H9 (cell line): ENCODE measurements at regions not wholly inside any gene's neighbourhood (a gene's known extent, or its start where the extent isn't known, plus 50 kb on each side); places are given as distances from the start of the nearest gene placed in this dataset.

Experiments
- DNase-seq: peaks from one replicate; pipeline ENCODE4 v3.0.0-alpha.2; 2017
- H2AFZ ChIP-seq: one replicate; pipeline ENCODE4 v1.6.1; 2013; ENCODE audit warnings: mild to moderate bottlenecking, low read length, control low read depth, moderate library complexity
- H2AK5ac ChIP-seq: 2 replicates; pipeline ENCODE4 v1.6.1; 2013; ENCODE audit warnings: low read length, control low read depth, mixed read lengths; ENCODE audit not compliant: insufficient read length
- H2BK120ac ChIP-seq: one replicate; pipeline ENCODE4 v1.6.1; 2013; ENCODE audit warnings: low read depth, mild to moderate bottlenecking, low read length, control low read depth, inconsistent platforms; ENCODE audit not compliant: poor library complexity, severe bottlenecking
- H2BK12ac ChIP-seq: 2 replicates; pipeline ENCODE4 v1.6.1; 2013; ENCODE audit warnings: low read length, control low read depth, mixed read lengths, low read depth; ENCODE audit not compliant: insufficient read length
- H2BK15ac ChIP-seq: 2 replicates; pipeline ENCODE4 v1.6.1; 2013; ENCODE audit warnings: low read depth, low read length, control low read depth
- H2BK20ac ChIP-seq: one replicate; pipeline ENCODE4 v1.6.1; 2013; ENCODE audit warnings: low read depth, mild to moderate bottlenecking, low read length, control low read depth, inconsistent platforms; ENCODE audit not compliant: poor library complexity, severe bottlenecking
- H2BK5ac ChIP-seq: 2 replicates; pipeline ENCODE4 v1.6.1; 2013; ENCODE audit warnings: low read length, control low read depth, mixed read lengths; ENCODE audit not compliant: insufficient read length
- H3K14ac ChIP-seq: 2 replicates; pipeline ENCODE4 v1.6.1; 2013; ENCODE audit warnings: low read length, control low read depth; ENCODE audit not compliant: insufficient read depth
- H3K18ac ChIP-seq: 2 replicates; pipeline ENCODE4 v1.6.1; 2013; ENCODE audit warnings: low read depth, mild to moderate bottlenecking, mixed read lengths, low read length, control low read depth; ENCODE audit not compliant: insufficient read length
- H3K23ac ChIP-seq: 2 replicates; pipeline ENCODE4 v1.6.1; 2013; ENCODE audit warnings: low read length, control low read depth, mixed read lengths, low read depth; ENCODE audit not compliant: insufficient read length
- H3K23me2 ChIP-seq: 2 replicates; pipeline ENCODE4 v1.6.1; 2013; ENCODE audit warnings: low read depth, mild to moderate bottlenecking, mixed read lengths, low read length, control low read depth; ENCODE audit not compliant: insufficient read length, poor library complexity, severe bottlenecking
- H3K27ac ChIP-seq: 2 replicates; pipeline ENCODE4 v1.5.1; 2013; ENCODE audit warnings: low read length, control low read depth, mixed read lengths, low read depth; ENCODE audit not compliant: insufficient read length
- H3K27me3 ChIP-seq: 2 replicates; pipeline ENCODE4 v1.6.1; 2013; ENCODE audit warnings: low read length, control low read depth, inconsistent platforms; ENCODE audit not compliant: insufficient read depth
- H3K4ac ChIP-seq: 2 replicates; pipeline ENCODE4 v1.6.1; 2013; ENCODE audit warnings: low read depth, mild to moderate bottlenecking, control low read depth, inconsistent platforms, low read length, moderate library complexity
- H3K4me1 ChIP-seq: 2 replicates; pipeline ENCODE4 v1.6.1; 2013; ENCODE audit warnings: low read length, control low read depth, inconsistent platforms; ENCODE audit not compliant: insufficient read depth
- H3K4me2 ChIP-seq: 2 replicates; pipeline ENCODE4 v1.6.1; 2013; ENCODE audit warnings: low read length, control low read depth, mixed read lengths; ENCODE audit not compliant: insufficient read length, insufficient read depth
- H3K56ac ChIP-seq: 2 replicates; pipeline ENCODE4 v1.6.1; 2013; ENCODE audit warnings: low read depth, mild to moderate bottlenecking, mixed read lengths, low read length, control low read depth; ENCODE audit not compliant: insufficient read length
- H3K79me1 ChIP-seq: 2 replicates; pipeline ENCODE4 v1.6.1; 2013; ENCODE audit warnings: low read depth, mild to moderate bottlenecking, moderate library complexity, low read length, control low read depth, inconsistent platforms; ENCODE audit not compliant: insufficient read depth, poor library complexity, severe bottlenecking
- H3K79me2 ChIP-seq: 2 replicates; pipeline ENCODE4 v1.6.1; 2013; ENCODE audit warnings: low read length, control low read depth, inconsistent platforms; ENCODE audit not compliant: insufficient read depth
- H3K9ac ChIP-seq: 2 replicates; pipeline ENCODE4 v1.6.1; 2013; ENCODE audit warnings: low read length, control low read depth, mixed read lengths; ENCODE audit not compliant: insufficient read length; ENCODE audit errors: extremely low read depth
- H3K9me3 ChIP-seq: one replicate; pipeline ENCODE4 v1.6.1; 2013; ENCODE audit warnings: low read depth, low read length, inconsistent platforms; ENCODE audit not compliant: control insufficient read depth
- H3T11ph ChIP-seq: one replicate; pipeline ENCODE4 v1.6.1; 2013; ENCODE audit warnings: mild to moderate bottlenecking, low read length, control low read depth, inconsistent platforms
- H4K20me1 ChIP-seq: one replicate; pipeline ENCODE4 v1.6.1; 2013; ENCODE audit not compliant: control insufficient read depth, insufficient read length, insufficient read depth
- H4K5ac ChIP-seq: 2 replicates; pipeline ENCODE4 v1.6.1; 2013; ENCODE audit warnings: low read depth, mild to moderate bottlenecking, mixed read lengths, low read length, control low read depth; ENCODE audit not compliant: insufficient read length
- H4K8ac ChIP-seq: replicated peaks from 2 replicates; pipeline ENCODE4 v1.6.1; 2013; ENCODE audit warnings: low read length, control low read depth, mixed read lengths, low read depth; ENCODE audit not compliant: insufficient read length
- H4K91ac ChIP-seq: 2 replicates; pipeline ENCODE4 v1.6.1; 2013; ENCODE audit warnings: low read depth, mild to moderate bottlenecking, moderate library complexity, mixed read lengths, low read length, control low read depth; ENCODE audit not compliant: insufficient read length
- H3K27ac Mint-ChIP-seq, 3 experiments: 2 replicates in 2 of 3; 3 replicates in 1 of 3; pipeline ENCODE4 v1.8.0; 2020 to 2021; ENCODE audit warnings: mixed read lengths in 3 of 3, mild to moderate bottlenecking in 1 of 3, moderate library complexity in 1 of 3
- H3K27me3 Mint-ChIP-seq: 2 replicates; pipeline ENCODE4 v1.8.0; 2021; ENCODE audit warnings: low read depth, mild to moderate bottlenecking, moderate library complexity, mixed read lengths
- H3K36me3 Mint-ChIP-seq, 3 experiments: 2 replicates in 2 of 3; 3 replicates in 1 of 3; pipeline ENCODE4 v1.8.0; 2020 to 2021; ENCODE audit warnings: low read depth in 3 of 3, mixed read lengths in 3 of 3; ENCODE audit not compliant: insufficient read depth in 1 of 3
- H3K4me1 Mint-ChIP-seq, 2 experiments: 2 replicates each; pipeline ENCODE4 v1.8.0; 2020; ENCODE audit warnings: mixed read lengths in 2 of 2
- H3K4me3 Mint-ChIP-seq, 2 experiments: 2 replicates in 1 of 2; 3 replicates in 1 of 2; pipeline ENCODE4 v1.8.0; 2020 to 2021; ENCODE audit warnings: mild to moderate bottlenecking in 2 of 2, mixed read lengths in 2 of 2, moderate library complexity in 1 of 2
- H3K9me3 Mint-ChIP-seq, 2 experiments: 2 replicates in 1 of 2; 3 replicates in 1 of 2; pipeline ENCODE4 v1.8.0; 2020; ENCODE audit warnings: mild to moderate bottlenecking in 2 of 2, mixed read lengths in 2 of 2, moderate library complexity in 1 of 2
- CTCF ChIP-seq: fragments of 200-600 bp; sonication (generic); conservative IDR thresholded peaks from 3 replicates; pipeline ENCODE4 v1.8.0; 2021; ENCODE audit warnings: antibody characterized with exemption, mild to moderate bottlenecking
- WGBS: extraction: QIAGEN DNeasy Blood & Tissue Kit; methylation state at CpG from one replicate; pipeline ENCODE4 v1.1.7; 2013; ENCODE audit warnings: missing lambda C conversion rate, low lambda C conversion rate, mixed read lengths; ENCODE audit not compliant: insufficient read length; ENCODE audit errors: extremely low coverage; 5-methylcytosine and 5-hydroxymethylcytosine counted together

- Histone ChIP-seq H2BK12ac (no peak overlapping the region), H3K79me1 (no peaks in the 10 kb centered on the region), H3K27ac (no peak overlapping the region), H2AK5ac (no peak overlapping the region), H3K9me3 (no peaks in the 10 kb centered on the region), H3K23me2 (no peaks in the 10 kb centered on the region), H4K20me1 (no peaks in the 10 kb centered on the region), H4K5ac (no peak overlapping the region), H2AFZ (no peak overlapping the region), H3K4me1 (no peaks in the 10 kb centered on the region), H2BK15ac (no peak overlapping the region), H2BK120ac (no peak overlapping the region), H3K79me2 (no peaks in the 10 kb centered on the region), H3K4me2 (no peak overlapping the region), H2BK5ac (no peak overlapping the region), H3K27me3 (no peaks in the 10 kb centered on the region), H2BK20ac (no peak overlapping the region), H3K23ac (no peak overlapping the region), H3K14ac (no peak overlapping the region), H3K9ac (no peak overlapping the region), H3T11ph (no peak overlapping the region), H3K4ac (no peak overlapping the region), H4K91ac (no peak overlapping the region), H3K56ac (no peak overlapping the region), H3K18ac (no peak overlapping the region), H4K8ac (no peak overlapping the region)
- H3K36me3 Mint-ChIP-seq, result no peaks in the 10 kb centered on the region; a peak in 2 of 7 replicates
- DNase-seq, result no peak
- no peaks in the 10 kb centered on the region for H3K9me3 Mint-ChIP-seq
- WGBS, result no CpG with 5 or more reads among the region's 3 CpGs
- no peak for TF ChIP-seq CTCF
- peaks cover 24 to 34% of the 10 kb centered on the region in 2 experiments for H3K4me1 Mint-ChIP-seq
- H3K27ac Mint-ChIP-seq, result no peak overlapping the region
- peaks cover 2% of the 10 kb centered on the region; the same call in 1 of the 2 replicates for H3K27me3 Mint-ChIP-seq
- no peak overlapping the region for H3K4me3 Mint-ChIP-seq
Measured at GRCh38 chr11:112778877-112779266, 182.3 kb upstream of the NCAM1 start.
